ENCODE measurements at regions not wholly inside any gene's neighbourhood (a gene's known extent, or its start where the extent isn't known, plus 50 kb on each side); places are given as distances from the start of the nearest gene placed in this dataset.
"Not testable (repeated sequence)": the region's sequence is repeated elsewhere in the genome, so short reads cannot be mapped to it uniquely, and the experiment has no call there.

- not testable (repeated sequence) for TF ChIP-seq CTCF, POLR2A (IDR thresholded peaks at IDR 0.05)
Measured at GRCh38 chr9:61411933-61412605, 222.2 kb downstream of the SPATA31A7 start.
